Keratinocyte (primary cell): ENCODE measurements at regions not wholly inside any gene's neighbourhood (a gene's known extent, or its start where the extent isn't known, plus 50 kb on each side); places are given as distances from the start of the nearest gene placed in this dataset.
"Not testable (repeated sequence)": the region's sequence is repeated elsewhere in the genome, so short reads cannot be mapped to it uniquely, and the experiment has no call there.

Experiments used
- DNase-seq: peaks from one replicate; pipeline ENCODE4 v3.0.0-alpha.2; 2011; ENCODE audit warnings: low read depth, missing footprints, low spot score
- FAIRE-seq: peaks from 2 replicates; lab custom pipeline; 2011; peaks lifted over from hg19 to GRCh38; lab: Jason Lieb, UNC
- H2AFZ ChIP-seq: 2 replicates; pipeline ENCODE4 v1.6.0; 2012; ENCODE audit warnings: low read length, control low read depth, inconsistent platforms; ENCODE audit not compliant: control insufficient read depth
- H3K27ac ChIP-seq: 2 replicates; pipeline ENCODE4 v1.5.1; 2011; ENCODE audit warnings: low read length; ENCODE audit not compliant: control insufficient read depth, insufficient read depth
- H3K27me3 ChIP-seq: 3 replicates; pipeline ENCODE4 v1.6.0; 2011; ENCODE audit warnings: low read length; ENCODE audit not compliant: control insufficient read depth, insufficient read depth; ENCODE audit errors: extremely low read depth
- H3K36me3 ChIP-seq, 2 experiments: 2 replicates in 1 of 2; 3 replicates in 1 of 2; pipeline ENCODE4 v1.5.1; 2011; ENCODE audit warnings: low read length in 2 of 2, mild to moderate bottlenecking in 1 of 2; ENCODE audit not compliant: control insufficient read depth in 2 of 2, insufficient read depth in 2 of 2; ENCODE audit errors: extremely low read depth in 1 of 2
- H3K4me1 ChIP-seq: 3 replicates; pipeline ENCODE4 v1.5.1; 2011; ENCODE audit warnings: low read length; ENCODE audit not compliant: control insufficient read depth, insufficient read depth; ENCODE audit errors: extremely low read depth
- H3K4me2 ChIP-seq: 3 replicates; pipeline ENCODE4 v1.6.0; 2011; ENCODE audit warnings: low read depth, low read length; ENCODE audit not compliant: control insufficient read depth, insufficient read depth; ENCODE audit errors: extremely low read depth
- H3K4me3 ChIP-seq, 3 experiments: fragments of 200-600 bp in 1 of 3; sonication (generic) in 1 of 3; 2 replicates in 2 of 3; 3 replicates in 1 of 3; pipeline ENCODE4 v1.5.1; 2011 to 2016; ENCODE audit warnings: low read length in 3 of 3, mild to moderate bottlenecking in 3 of 3, control low read depth in 2 of 3, inconsistent platforms in 1 of 3, low read depth in 1 of 3, mixed read lengths in 1 of 3, mixed run types in 1 of 3, moderate library complexity in 1 of 3; ENCODE audit not compliant: control insufficient read depth in 2 of 3, insufficient read depth in 2 of 3; ENCODE audit errors: extremely low read depth in 1 of 3
- H3K79me2 ChIP-seq: 2 replicates; pipeline ENCODE4 v1.6.0; 2012; ENCODE audit warnings: low read length; ENCODE audit not compliant: control insufficient read depth, insufficient read depth
- H3K9ac ChIP-seq: 3 replicates; pipeline ENCODE4 v1.6.0; 2011; ENCODE audit warnings: low read length; ENCODE audit not compliant: control insufficient read depth, insufficient read depth; ENCODE audit errors: extremely low read depth
- H3K9me1 ChIP-seq: 3 replicates; pipeline ENCODE4 v1.6.0; 2011; ENCODE audit warnings: low read length; ENCODE audit not compliant: control insufficient read depth, insufficient read depth; ENCODE audit errors: extremely low read depth
- H3K9me3 ChIP-seq: 2 replicates; pipeline ENCODE4 v1.5.1; 2012; ENCODE audit warnings: low read depth, low read length; ENCODE audit not compliant: control insufficient read depth
- H4K20me1 ChIP-seq: 3 replicates; pipeline ENCODE4 v1.6.0; 2011; ENCODE audit warnings: low read length; ENCODE audit not compliant: control insufficient read depth, insufficient read depth; ENCODE audit errors: extremely low read depth
- EZH2 ChIP-seq: IDR thresholded peaks from one replicate; pipeline ENCODE4 v1.6.1; 2012; ENCODE audit warnings: inconsistent platforms, mild to moderate bottlenecking, low read length, moderate library complexity
- dilution Hi-C: fragments of 300-500 bp; cut with MboI; formaldehyde crosslinking; loops from one replicate; pipeline ENCODE4 v1.7.0; 2020; ENCODE audit warnings: low sequenced_read_pairs; ENCODE audit not compliant: extremely low pct_ligation_motif_present
- TF ChIP-seq, protein P1 (sequence below), 3 experiments: IDR thresholded peaks in 1 of 3; conservative IDR thresholded peaks in 1 of 3; optimal IDR thresholded peaks in 1 of 3; 2 replicates in 2 of 3; 3 replicates in 1 of 3; pipeline versions ENCODE3 to v1.5.1; 2011; ENCODE audit warnings: low read length in 3 of 3, mild to moderate bottlenecking in 3 of 3, moderate library complexity in 2 of 3, control low read depth in 1 of 3, inconsistent platforms in 1 of 3; ENCODE audit not compliant: insufficient read depth in 2 of 3; ENCODE audit errors: extremely low read depth in 1 of 3

DNA sequence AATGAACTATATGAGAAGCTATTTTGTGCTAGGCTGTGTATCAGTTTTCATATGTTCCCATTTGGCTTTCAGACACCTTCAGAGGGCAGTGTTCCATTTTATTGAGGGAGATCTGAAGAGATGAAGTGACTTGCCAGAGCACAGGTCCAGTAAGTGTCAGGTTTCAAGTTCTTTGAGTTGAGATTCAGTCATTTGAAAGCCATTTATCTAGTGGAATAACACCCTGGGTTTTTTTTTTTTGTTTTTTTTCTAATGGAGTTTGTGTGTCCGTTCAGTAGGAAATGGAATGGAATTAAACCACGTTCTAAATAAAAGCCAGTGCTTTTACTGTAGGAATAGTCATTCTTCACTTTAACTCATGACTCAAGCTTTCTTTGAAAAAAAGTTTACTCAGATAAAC lies 652.9 kb upstream of the USP24 start:
- no peaks in the 10 kb centered on the region for H4K20me1 ChIP-seq
- FAIRE-seq, result no peak
- H3K4me2 ChIP-seq, result no peak overlapping the region
- H2AFZ ChIP-seq, result no peak overlapping the region
- no peak overlapping the region for H3K9ac ChIP-seq
- no peak overlapping the region for H3K4me3 ChIP-seq
- H3K27me3 ChIP-seq, result peaks cover 2% of the 10 kb centered on the region
- H3K4me1 ChIP-seq, result no peaks in the 10 kb centered on the region
- dilution Hi-C loops, result no loop called here
- no peaks in the 10 kb centered on the region for H3K9me3 ChIP-seq
- no peak for DNase-seq
- H3K36me3 ChIP-seq, result no peaks in the 10 kb centered on the region
- TF ChIP-seq, protein P1, sequence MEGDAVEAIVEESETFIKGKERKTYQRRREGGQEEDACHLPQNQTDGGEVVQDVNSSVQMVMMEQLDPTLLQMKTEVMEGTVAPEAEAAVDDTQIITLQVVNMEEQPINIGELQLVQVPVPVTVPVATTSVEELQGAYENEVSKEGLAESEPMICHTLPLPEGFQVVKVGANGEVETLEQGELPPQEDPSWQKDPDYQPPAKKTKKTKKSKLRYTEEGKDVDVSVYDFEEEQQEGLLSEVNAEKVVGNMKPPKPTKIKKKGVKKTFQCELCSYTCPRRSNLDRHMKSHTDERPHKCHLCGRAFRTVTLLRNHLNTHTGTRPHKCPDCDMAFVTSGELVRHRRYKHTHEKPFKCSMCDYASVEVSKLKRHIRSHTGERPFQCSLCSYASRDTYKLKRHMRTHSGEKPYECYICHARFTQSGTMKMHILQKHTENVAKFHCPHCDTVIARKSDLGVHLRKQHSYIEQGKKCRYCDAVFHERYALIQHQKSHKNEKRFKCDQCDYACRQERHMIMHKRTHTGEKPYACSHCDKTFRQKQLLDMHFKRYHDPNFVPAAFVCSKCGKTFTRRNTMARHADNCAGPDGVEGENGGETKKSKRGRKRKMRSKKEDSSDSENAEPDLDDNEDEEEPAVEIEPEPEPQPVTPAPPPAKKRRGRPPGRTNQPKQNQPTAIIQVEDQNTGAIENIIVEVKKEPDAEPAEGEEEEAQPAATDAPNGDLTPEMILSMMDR (optimal IDR thresholded peaks at IDR 0.05 in 1 of 3, IDR thresholded peaks at IDR 0.05 in 1 of 3, conservative IDR thresholded peaks at IDR 0.05 in 1 of 3; ENCODE audit: extremely low read depth in 1 of 3, insufficient read depth in 2 of 3, low read length in 3 of 3), result no peak
- no peak for TF ChIP-seq EZH2
- no peaks in the 10 kb centered on the region for H3K79me2 ChIP-seq
- H3K27ac ChIP-seq, result no peak overlapping the region
- no peaks in the 10 kb centered on the region for H3K9me1 ChIP-seq

DNA sequence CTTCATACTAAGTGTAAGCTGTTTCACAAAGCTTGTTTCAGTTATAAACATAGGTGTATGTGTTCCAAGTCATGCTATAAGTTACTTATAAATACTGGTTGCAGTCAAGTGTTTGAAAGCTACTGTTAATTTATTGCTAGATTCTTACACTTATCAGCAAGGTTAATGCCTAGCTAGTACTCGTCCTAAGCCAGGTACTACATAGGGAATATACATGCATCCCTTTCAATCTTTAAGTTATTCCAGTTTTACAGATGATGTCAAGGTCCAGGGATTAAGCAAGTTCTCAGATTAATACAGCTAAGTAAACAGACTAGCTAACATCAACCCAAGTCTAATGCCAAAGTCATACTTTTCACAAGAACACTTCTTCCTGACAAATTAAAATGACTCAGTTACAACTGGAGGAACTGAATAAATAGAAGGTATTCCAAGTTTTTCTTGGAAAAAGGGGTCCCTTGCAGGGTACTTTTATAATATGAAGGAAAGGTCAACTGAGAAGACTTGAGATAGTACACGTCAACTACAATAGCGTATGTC lies 652.2 kb upstream of the USP24 start:
- Histone ChIP-seq H3K9ac (no peak overlapping the region), H3K4me3 (no peak overlapping the region), H3K36me3 (no peaks in the 10 kb centered on the region), H3K27me3 (no peaks in the 10 kb centered on the region), H2AFZ (no peak overlapping the region), H3K4me2 (no peak overlapping the region), H3K9me1 (no peaks in the 10 kb centered on the region), H3K27ac (no peak overlapping the region), H3K4me1 (no peaks in the 10 kb centered on the region), H3K9me3 (no peaks in the 10 kb centered on the region), H4K20me1 (no peaks in the 10 kb centered on the region), H3K79me2 (no peaks in the 10 kb centered on the region)
- TF ChIP-seq, protein P1 (optimal IDR thresholded peaks at IDR 0.05 in 1 of 3, IDR thresholded peaks at IDR 0.05 in 1 of 3, conservative IDR thresholded peaks at IDR 0.05 in 1 of 3; ENCODE audit: extremely low read depth in 1 of 3, insufficient read depth in 2 of 3, low read length in 3 of 3), result no peak
- no peak for FAIRE-seq
- no peak for DNase-seq
- dilution Hi-C loops, result no loop called here

DNA sequence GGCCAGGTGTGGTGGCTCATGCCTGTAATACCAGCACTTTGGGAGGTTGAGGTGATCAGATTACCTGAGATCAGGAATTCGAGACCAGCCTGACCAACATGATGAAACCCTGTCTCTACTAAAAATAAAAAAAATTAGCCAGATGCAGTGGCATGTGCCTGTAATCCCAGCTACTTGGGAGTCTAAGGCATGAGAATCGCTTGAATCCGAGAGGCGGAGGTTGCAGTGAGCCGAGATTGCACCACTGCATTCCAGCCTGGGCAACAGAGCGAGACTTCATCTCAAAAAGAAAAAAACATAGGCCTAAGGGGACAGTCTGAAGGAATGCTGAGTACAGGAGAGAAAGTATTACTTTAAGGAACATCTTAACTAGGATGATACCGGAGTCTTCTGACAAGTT lies 650.6 kb upstream of the USP24 start:
- DNase-seq, H3K9me3 ChIP-seq, H3K27ac ChIP-seq, dilution Hi-C loops, H3K9ac ChIP-seq, H3K79me2 ChIP-seq, H3K4me2 ChIP-seq, H3K27me3 ChIP-seq, H3K4me1 ChIP-seq, FAIRE-seq, H3K9me1 ChIP-seq, H4K20me1 ChIP-seq, H2AFZ ChIP-seq, H3K36me3 ChIP-seq, H3K4me3 ChIP-seq: not testable (repeated sequence)
